HG03135 (cell line): ENCODE measurements at regions not wholly inside any gene's neighbourhood (a gene's known extent, or its start where the extent isn't known, plus 50 kb on each side); places are given as distances from the start of the nearest gene placed in this dataset.

Experiments used
- ATAC-seq: cut with Tn5 transposase; IDR thresholded peaks from one replicate; pipeline ENCODE4 v1.9.1; 2021; ENCODE audit warnings: mild to moderate bottlenecking, moderate library complexity; ENCODE audit not compliant: unreplicated experiment

- ATAC-seq, result no peak
Measured at GRCh38 chr5:4882186-4882585, 257.9 kb upstream of the ADAMTS16 start.

GRCh38 chr5:4883360-4883759, 256.8 kb upstream of the ADAMTS16 start:
- ATAC-seq, result no peak

- ATAC-seq, result no peak
Measured at GRCh38 chr5:4893063-4893744, 246.9 kb upstream of the ADAMTS16 start.

DNA sequence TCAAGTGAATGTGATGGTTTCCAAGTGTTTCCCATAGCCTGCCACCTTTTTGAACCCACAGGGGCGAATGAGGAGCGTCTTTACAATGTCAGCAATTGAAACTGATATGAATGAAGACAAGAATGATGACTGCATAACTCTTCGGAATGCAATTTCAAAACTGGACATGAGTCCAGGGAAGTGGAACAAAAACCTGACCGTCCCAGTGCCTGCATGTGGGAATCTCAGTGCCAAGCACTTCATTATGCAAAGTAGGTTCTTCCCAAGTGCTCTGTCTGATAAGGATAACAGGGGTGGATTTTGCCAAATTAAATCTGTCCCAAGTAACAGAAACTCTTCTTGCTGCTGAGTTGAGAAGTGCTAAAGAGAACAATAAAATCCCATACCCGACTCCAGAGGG, 243.8 kb upstream of the ADAMTS16 start:
- ATAC-seq, result no peak

- no peak for ATAC-seq
Measured at GRCh38 chr5:4901305-4901811, 238.8 kb upstream of the ADAMTS16 start.

- no peak for ATAC-seq
Measured at GRCh38 chr5:4901924-4902323, 238.2 kb upstream of the ADAMTS16 start.

GRCh38 chr5:4905674-4906520, 234.2 kb upstream of the ADAMTS16 start:
- ATAC-seq, result no peak

DNA sequence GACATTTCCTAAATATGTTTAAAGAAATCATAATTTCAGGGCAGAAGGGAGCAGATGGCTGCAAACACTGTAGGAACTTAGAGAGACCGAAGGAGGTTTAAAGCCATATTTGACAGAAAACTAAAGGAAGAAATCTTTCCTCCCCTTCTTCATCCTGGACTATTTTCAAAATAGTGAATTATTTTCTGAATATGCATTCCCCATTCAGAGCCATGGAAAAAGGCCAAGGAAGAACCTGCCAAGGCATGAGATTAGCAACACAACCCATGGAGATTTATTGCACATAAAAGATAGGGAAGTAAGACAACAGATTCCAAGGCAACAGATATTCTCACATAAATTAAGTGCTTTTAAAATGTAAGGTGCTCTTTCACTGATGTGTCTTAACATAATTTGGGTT, 233.3 kb upstream of the ADAMTS16 start:
- ATAC-seq, result no peak

DNA sequence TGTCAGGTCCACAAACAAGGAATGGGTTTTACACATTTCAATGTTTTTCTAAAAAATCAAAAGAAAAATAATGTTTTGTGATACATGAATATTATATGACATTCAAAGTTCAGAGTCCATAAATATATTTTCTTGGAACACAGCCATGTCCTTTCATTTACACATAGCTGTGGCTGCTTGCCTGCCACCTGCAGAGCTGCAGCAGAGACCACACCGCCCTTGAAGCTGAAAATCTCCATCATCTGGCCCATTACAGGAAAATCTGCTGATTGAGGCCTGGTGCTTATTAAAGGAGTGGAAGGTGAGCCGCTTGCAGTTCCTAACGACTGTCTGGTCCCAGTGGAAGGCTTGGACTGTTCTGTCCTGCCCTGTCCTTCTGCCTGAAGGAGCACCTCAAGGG, 232.6 kb upstream of the ADAMTS16 start:
- no peak for ATAC-seq

- ATAC-seq, result no peak
Measured at GRCh38 chr5:4909086-4909485, 231.0 kb upstream of the ADAMTS16 start.

DNA sequence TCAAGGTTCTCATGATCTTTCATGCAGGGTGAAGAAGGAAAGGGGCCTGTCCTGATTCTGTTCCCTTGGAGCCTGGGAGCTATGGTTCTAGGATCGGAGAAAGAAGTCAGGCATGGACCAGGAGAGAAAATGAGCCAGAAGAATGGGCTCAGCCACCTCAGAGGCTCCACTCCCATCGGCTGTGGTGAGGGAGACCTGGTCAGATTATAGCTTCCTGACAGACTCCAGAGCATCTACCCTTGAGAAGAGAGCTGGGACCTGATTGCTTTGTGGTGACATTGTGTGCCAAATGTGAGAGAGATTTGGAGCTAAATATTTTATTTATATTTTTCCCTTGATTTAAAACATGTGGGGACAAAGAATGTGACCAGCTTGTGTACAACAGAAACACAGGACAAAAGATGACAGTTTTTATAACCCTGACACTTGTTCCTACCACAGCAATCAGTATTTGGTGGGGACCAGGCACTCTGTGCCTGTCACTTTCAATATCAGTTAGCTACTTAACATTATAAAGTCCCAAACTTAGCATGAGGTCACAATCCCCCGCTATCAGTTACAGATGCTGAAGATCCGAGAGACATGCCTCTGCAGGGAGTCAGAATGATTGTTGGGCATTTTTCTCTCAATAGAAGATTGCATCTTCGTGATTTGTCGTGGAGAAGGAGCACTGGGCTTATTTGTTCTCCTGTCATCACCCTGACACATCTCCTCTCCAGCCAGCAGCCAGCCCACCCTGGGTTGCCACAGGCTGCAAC, 228.3 kb upstream of the ADAMTS16 start:
- no peak for ATAC-seq

DNA sequence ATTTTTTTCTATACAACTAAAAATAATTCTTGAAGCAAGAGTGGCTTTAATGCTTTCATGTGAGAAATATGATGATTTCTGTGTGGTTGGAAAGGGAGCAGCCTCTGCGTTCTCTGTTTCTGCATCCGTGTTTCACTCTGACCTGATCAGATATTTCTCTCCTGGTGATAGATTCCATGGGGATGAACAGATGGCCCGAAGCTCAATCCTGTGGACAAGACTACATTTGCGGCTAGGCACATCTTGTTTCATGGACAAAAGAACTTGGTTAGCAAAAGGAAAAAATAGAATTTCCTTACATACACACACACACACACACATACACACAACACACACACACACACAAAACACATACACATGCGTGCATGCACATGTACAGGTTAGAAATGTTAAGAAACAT, 218.2 kb upstream of the ADAMTS16 start:
- ATAC-seq, result no peak

DNA sequence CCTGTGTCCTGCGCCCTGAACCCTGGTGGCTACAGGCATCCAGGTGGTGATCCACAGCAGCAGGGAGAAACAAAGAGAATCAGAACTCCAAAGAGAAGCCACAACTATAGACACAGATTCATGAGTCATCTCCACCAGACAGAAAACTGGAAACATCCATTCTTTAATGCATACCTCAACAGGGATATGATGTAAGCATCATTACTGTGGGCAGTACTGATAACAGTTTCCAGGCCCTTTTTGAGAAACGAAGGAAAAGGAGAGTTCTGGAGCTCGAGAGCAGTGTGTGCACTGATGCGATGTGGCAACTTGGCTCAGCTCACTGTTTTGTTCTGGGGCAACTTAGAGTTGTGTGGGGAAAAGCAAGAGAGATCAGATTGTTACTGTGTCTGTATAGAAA, 215.6 kb upstream of the ADAMTS16 start:
- no peak for ATAC-seq

DNA sequence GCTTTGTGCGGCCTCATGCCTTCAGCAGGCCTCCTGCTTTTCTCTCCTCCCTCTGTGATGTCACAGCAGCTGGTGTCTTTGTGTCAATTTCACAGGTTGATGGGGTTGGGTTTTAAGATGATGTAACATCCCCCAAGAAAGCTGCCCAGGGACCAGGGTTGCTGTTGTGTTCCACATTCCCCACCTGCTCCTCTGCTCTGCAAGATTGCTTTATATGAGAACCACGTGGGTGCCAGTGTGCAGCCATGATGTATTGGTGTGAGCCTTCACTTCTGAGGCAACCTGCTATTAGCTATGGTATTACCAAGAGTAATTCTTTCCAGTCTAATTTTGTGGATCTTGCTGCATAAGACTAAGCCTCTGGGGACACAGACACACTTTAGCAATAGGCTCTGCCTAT, 213.0 kb upstream of the ADAMTS16 start:
- no peak for ATAC-seq

DNA sequence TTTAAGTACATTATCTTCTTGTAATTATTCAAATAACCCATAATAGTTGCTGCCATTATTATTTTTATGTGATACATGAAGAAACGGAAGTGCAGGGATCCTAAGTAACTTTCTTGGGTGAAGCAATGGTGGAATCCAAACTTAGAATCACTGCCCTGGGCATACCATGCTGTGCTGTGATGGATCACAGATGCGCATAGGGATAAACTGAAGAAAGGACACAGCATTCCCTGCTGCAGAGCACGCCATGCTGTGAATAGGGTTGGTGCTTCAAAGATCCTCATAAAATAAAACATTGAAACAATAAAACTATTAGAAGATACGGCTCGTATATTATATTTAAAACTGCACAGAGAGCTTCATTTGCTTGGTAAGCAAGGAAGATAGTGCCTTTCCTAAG, 211.7 kb upstream of the ADAMTS16 start:
- no peak for ATAC-seq

DNA sequence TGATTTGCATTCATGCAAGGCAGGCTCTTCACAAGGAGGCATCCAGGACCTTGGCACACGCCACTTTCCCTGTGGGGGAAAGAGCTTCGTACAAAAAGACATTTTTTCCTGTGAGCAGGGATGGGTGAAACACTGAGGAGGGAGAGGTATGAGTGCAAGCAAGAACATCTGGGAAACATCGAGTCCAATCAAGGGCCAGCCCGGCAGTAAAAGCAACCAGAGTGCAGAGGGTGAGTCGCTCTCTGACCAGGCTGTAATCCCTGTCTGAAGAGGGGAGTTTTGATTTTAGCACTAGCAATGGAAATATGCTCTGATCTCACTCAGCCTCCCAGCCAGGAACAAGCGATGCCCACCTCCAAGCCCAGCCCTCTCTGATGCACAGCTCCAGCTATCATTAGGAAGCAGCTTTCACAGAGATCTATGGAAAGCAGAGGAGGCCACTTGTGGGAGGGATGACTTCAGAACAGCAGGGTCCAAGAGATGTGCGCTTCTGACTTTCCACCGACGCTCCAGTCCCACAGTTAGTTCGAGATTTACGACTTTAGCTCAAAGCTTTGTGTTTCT, 211.0 kb upstream of the ADAMTS16 start:
- no peak for ATAC-seq

DNA sequence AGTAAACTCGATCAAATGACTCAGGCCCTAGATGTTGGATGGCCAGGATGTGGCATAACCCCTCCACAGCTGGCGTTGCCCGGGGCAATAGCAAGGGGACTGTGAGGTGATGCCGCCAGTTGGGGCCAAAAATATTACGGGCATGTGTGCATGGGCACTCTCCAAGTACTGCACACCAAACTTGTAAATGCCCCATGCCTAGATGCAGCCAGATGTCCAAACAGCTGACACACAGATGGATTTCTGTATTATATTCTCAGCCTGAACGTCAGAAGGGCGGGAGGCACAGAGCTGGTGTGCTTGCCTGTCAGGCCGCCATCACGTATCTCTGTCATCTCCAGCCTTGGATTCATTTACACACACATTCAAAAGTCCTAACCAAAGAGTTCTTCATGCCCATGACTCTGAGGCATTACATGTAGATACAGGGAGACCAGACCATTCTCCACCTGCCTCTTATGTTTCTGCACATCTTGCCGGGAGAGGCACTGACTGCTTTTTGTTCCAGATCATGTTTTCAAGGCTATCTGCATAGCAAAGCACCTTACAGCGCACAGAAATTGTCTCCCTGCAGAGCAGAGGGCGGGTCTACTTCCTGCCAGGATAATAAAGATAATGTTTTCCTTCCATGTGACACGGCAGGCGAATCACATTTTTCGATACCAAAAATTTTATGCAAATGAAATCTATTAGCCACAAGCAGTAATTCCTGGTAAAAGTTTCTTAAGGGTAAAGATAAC, 200.9 kb upstream of the ADAMTS16 start:
- no peak for ATAC-seq

- no peak for ATAC-seq
Measured at GRCh38 chr5:4941161-4941560, 199.0 kb upstream of the ADAMTS16 start.

DNA sequence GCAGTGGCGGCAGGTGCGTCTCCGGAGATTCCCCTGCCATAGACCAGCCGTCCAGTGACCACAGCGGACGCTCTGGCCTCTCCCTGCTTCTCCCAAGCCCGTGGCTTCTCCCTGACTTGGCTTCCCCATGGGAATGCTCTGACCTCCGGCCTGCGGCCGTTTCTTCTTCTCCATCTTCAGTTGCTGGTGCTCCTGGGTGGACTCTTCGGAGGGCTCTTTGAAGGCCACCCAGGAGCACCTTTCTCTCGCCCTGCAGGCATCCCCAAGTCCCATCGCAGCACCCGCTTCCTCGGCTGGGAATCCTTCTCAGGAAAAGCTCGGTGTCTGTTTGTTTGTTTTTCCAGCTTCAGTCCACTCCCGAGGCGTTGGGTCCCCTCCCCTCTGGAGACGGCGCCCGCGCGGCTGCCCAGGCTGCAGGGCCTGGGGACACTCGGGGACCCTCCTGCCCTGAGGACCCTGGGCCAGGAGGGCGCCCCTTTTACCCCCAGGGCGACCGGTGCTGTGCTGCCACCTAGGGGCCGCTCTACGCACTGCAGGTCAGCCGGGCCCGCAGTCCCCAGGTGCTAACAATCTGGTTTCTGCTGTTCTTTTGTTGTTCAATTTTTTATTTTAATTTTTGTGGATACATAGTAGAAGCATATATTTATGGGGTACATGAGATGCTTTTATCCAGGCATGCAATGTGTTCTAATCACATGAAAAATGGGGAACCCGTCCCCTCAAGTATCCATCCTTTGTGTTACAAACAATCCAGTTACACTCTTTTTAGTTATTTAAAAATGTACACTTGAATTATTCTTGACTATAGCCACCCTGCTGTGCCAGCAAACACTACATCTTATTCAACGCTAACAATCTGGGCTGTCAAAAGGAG, 197.9 kb upstream of the ADAMTS16 start:
- ATAC-seq, result no peak

DNA sequence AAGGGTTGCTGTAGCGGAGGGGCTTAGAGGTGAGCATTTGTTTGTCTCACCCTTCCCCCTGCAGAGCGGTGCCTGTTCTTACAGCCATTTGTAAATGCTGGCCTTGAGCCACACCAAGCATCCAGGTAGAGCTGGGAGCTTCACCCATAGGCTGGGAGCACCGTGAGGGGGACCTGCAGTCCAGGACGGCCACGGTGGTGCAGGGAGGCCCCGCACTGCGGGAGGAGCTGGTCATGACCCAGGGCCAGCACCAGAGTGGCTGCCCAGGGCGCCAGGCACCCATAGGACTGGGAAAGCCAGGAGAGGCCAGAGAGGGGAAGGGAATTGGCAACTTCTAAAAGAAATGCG, 197.3 kb upstream of the ADAMTS16 start:
- no peak for ATAC-seq
